ENCODE measurements at regions not wholly inside any gene's neighbourhood (a gene's known extent, or its start where the extent isn't known, plus 50 kb on each side); places are given as distances from the start of the nearest gene placed in this dataset.

DNA sequence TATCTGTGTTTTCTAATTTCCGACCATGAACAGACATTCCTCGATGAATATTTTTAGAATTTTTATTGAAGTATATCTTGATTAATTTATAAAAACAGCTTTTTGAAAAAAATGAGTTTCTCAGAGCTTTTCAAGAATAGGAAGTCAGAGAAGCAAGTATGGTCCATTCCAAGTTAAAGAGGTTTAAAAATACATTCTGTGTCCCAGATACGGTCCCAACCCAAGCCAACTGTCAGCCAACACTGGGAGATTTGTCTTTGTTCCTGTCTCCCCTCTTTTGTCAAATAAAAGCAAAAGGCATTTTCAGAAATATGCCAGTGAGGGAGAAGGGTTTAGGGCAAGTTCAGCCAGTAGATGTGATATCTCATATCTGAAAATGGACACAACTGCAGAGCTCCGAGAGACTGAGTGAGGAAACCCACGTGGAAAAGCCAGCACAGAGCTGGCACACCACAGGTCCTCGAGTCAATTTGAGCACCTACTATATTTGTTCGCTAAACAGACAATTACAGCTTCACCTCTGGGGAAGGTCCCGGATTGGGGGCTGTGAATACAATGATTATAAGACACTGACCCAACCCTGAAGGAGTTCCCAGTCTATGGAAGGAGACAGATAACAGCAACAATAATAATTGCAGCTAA, 59.8 kb downstream of the C11orf91 start:
- TF ChIP-seq EP300 (IDR thresholded peaks at IDR 0.05) (no peak), POLR2A (IDR thresholded peaks at IDR 0.05) (no peak), POLR2AphosphoS5 (IDR thresholded peaks at IDR 0.05) (no peak)
- TF ChIP-seq, protein P1, sequence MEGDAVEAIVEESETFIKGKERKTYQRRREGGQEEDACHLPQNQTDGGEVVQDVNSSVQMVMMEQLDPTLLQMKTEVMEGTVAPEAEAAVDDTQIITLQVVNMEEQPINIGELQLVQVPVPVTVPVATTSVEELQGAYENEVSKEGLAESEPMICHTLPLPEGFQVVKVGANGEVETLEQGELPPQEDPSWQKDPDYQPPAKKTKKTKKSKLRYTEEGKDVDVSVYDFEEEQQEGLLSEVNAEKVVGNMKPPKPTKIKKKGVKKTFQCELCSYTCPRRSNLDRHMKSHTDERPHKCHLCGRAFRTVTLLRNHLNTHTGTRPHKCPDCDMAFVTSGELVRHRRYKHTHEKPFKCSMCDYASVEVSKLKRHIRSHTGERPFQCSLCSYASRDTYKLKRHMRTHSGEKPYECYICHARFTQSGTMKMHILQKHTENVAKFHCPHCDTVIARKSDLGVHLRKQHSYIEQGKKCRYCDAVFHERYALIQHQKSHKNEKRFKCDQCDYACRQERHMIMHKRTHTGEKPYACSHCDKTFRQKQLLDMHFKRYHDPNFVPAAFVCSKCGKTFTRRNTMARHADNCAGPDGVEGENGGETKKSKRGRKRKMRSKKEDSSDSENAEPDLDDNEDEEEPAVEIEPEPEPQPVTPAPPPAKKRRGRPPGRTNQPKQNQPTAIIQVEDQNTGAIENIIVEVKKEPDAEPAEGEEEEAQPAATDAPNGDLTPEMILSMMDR (IDR thresholded peaks at IDR 0.05): no peak
